Endothelial cell of umbilical vein (primary cell): ENCODE measurements at regions not wholly inside any gene's neighbourhood (a gene's known extent, or its start where the extent isn't known, plus 50 kb on each side); places are given as distances from the start of the nearest gene placed in this dataset.

Source experiments
- BruUV-seq: library from RNA; stranded (reverse); fragments of 400-500 nt; replicated peaks from 2 replicates; lab custom pipeline; 2021; lab: Mats Ljungman, UMichigan
- CTCF ChIA-PET: fragments of 300-600, 350-600 bp; sonication (Branson Sonifier 250); formaldehyde crosslinking; loops from one replicate; lab custom pipeline; 2021; ENCODE audit warnings: antibody characterized with exemption, inconsistent platforms; lab: Charles Lee
- POLR2A ChIA-PET: fragments of 300-600, 350-600 bp; sonication (Branson Sonifier 250); formaldehyde crosslinking; loops from one replicate; lab custom pipeline; 2021; ENCODE audit warnings: antibody characterized with exemption, inconsistent platforms; lab: Charles Lee
- DNase-seq: peaks from one replicate; pipeline ENCODE4 v3.0.0-alpha.2; 2011; ENCODE audit warnings: low read depth, low spot score
- FAIRE-seq: peaks from 2 replicates; lab custom pipeline; 2011; peaks lifted over from hg19 to GRCh38; lab: Jason Lieb, UNC
- H2AFZ ChIP-seq: 2 replicates; pipeline ENCODE4 v1.6.0; 2012; ENCODE audit warnings: low read depth, low read length, control low read depth, inconsistent platforms
- H3K27ac ChIP-seq: 2 replicates; pipeline ENCODE4 v1.5.1; 2011; ENCODE audit warnings: low read depth, mild to moderate bottlenecking, control low read depth, low read length, moderate library complexity; ENCODE audit not compliant: insufficient read depth
- H3K27me3 ChIP-seq, 2 experiments: 2 replicates each; pipeline versions ENCODE4 v1.6.0 to v1.6.1; 2011; ENCODE audit warnings: low read length in 2 of 2, mixed read lengths in 1 of 2; ENCODE audit not compliant: control insufficient read depth in 2 of 2, insufficient read depth in 2 of 2
- H3K36me3 ChIP-seq, 2 experiments: 2 replicates in 1 of 2; 3 replicates in 1 of 2; pipeline ENCODE4 v1.5.1; 2011; ENCODE audit warnings: low read length in 2 of 2, mild to moderate bottlenecking in 1 of 2, moderate library complexity in 1 of 2; ENCODE audit not compliant: control insufficient read depth in 2 of 2, insufficient read depth in 2 of 2; ENCODE audit errors: extremely low read depth in 1 of 2
- H3K4me1 ChIP-seq: 3 replicates; pipeline ENCODE4 v1.5.1; 2011; ENCODE audit warnings: mild to moderate bottlenecking, low read length; ENCODE audit not compliant: control insufficient read depth, insufficient read depth; ENCODE audit errors: extremely low read depth
- H3K4me2 ChIP-seq: 2 replicates; pipeline ENCODE4 v1.6.1; 2011; ENCODE audit warnings: low read length, control low read depth, mixed read lengths; ENCODE audit not compliant: insufficient read depth
- H3K4me3 ChIP-seq, 3 experiments: fragments of 200-600 bp in 1 of 3; sonication (generic), shearing (Covaris generic) in 1 of 3; replicated peaks in 1 of 3; 2 replicates each; pipeline ENCODE4 v1.5.1; 2011 to 2016; ENCODE audit warnings: control low read depth in 3 of 3, low read length in 3 of 3, mild to moderate bottlenecking in 2 of 3, inconsistent platforms in 1 of 3, low read depth in 1 of 3, moderate library complexity in 1 of 3; ENCODE audit not compliant: insufficient read depth in 1 of 3
- H3K79me2 ChIP-seq: 2 replicates; pipeline ENCODE4 v1.6.0; 2012; ENCODE audit warnings: low read length, inconsistent platforms; ENCODE audit not compliant: control insufficient read depth, insufficient read depth
- H3K9ac ChIP-seq: replicated peaks from 2 replicates; pipeline ENCODE3; 2011; ENCODE audit warnings: low read length, control low read depth; ENCODE audit not compliant: insufficient read depth; ENCODE audit errors: extremely low read depth
- H3K9me1 ChIP-seq: replicated peaks from 3 replicates; pipeline ENCODE4 v1.6.0; 2011; ENCODE audit warnings: mild to moderate bottlenecking, low read length; ENCODE audit not compliant: control insufficient read depth, insufficient read depth; ENCODE audit errors: extremely low read depth
- H3K9me3 ChIP-seq: replicated peaks from 2 replicates; pipeline ENCODE4 v1.5.1; 2012; ENCODE audit warnings: low read length, inconsistent platforms; ENCODE audit not compliant: control insufficient read depth, insufficient read depth
- H4K20me1 ChIP-seq: replicated peaks from 2 replicates; pipeline ENCODE3; 2011; ENCODE audit warnings: mild to moderate bottlenecking, low read length; ENCODE audit not compliant: control insufficient read depth, insufficient read depth; ENCODE audit errors: extremely low read depth
- EZH2 ChIP-seq: IDR thresholded peaks from 2 replicates; pipeline ENCODE4 v1.6.1; 2012; ENCODE audit warnings: borderline replicate concordance, low read depth, mild to moderate bottlenecking, moderate library complexity, low read length, inconsistent platforms; ENCODE audit not compliant: severe bottlenecking
- FOS ChIP-seq: IDR thresholded peaks from 2 replicates; pipeline ENCODE4 v1.6.1; 2011; ENCODE audit warnings: mild to moderate bottlenecking, low read length, moderate library complexity, borderline replicate concordance; ENCODE audit not compliant: insufficient read depth
- JUN ChIP-seq: IDR thresholded peaks from 2 replicates; pipeline ENCODE4 v1.6.1; 2011; ENCODE audit warnings: borderline replicate concordance, low read depth; ENCODE audit not compliant: insufficient read length, insufficient read depth
- MYC ChIP-seq: IDR thresholded peaks from one replicate; pipeline ENCODE4 v1.6.1; 2011; ENCODE audit warnings: mild to moderate bottlenecking, low read depth, low read length
- POLR2A ChIP-seq: IDR thresholded peaks from 2 replicates; pipeline ENCODE4 v1.6.1; 2012; ENCODE audit warnings: low read depth, mild to moderate bottlenecking, control low read depth, low read length
- POLR2AphosphoS5 ChIP-seq: IDR thresholded peaks from 2 replicates; pipeline ENCODE4 v1.6.1; 2012; ENCODE audit warnings: low read depth, mild to moderate bottlenecking, control low read depth, low read length, moderate library complexity; ENCODE audit not compliant: insufficient read depth
- dilution Hi-C: fragments of 300-500 bp; cut with MboI; formaldehyde crosslinking; loops from one replicate; pipeline ENCODE4 v1.15.0; 2019; ENCODE audit warnings: low sequenced_read_pairs; ENCODE audit not compliant: extremely low pct_ligation_motif_present
- intact Hi-C: fragments of 100-400 bp; cut with micrococcal nuclease; formaldehyde crosslinking; loops from one replicate; pipeline ENCODE4 v1.10.0; 2022
- TF ChIP-seq, protein P1 (sequence below), 2 donors: IDR thresholded peaks; 1 replicate in 1 of 2; 2 replicates in 1 of 2; pipeline ENCODE4 v1.5.1; 2011; ENCODE audit warnings: low read length in 2 of 2, mild to moderate bottlenecking in 2 of 2, moderate library complexity in 2 of 2, control low read depth in 1 of 2, inconsistent platforms in 1 of 2, low read depth in 1 of 2; ENCODE audit not compliant: insufficient read depth in 1 of 2; ENCODE audit errors: extremely low read depth in 1 of 2
- TF ChIP-seq, protein P2 (sequence below): IDR thresholded peaks from 2 replicates; pipeline ENCODE4 v1.6.1; 2011; ENCODE audit not compliant: insufficient read depth, insufficient read length

DNA sequence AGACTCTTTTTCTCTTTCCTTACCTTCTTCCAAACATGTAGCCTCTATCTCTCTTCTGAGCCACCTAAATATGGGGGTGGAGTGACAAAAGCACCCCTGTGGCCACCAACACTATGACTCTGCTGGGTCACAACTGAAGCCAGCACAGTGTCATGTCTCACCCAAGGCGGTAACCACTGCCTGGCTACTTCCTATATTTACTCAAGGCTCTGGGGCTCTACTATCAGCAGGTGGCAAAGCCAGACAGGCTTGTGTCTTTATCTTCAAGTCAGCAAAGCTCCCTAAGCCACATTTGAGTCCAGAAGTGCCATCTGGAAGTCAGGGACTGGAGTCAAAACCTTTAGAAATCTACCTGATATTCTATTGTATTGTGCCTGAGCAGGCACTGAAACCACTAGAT lies 1515.2 kb downstream of the PLA2G4A start:
- ChIA-PET CTCF (no interaction called here), POLR2A (no interaction called here)
- FAIRE-seq (no peak), DNase-seq (no peak)
- Histone ChIP-seq H3K9me1 (no peaks in the 10 kb centered on the region), H4K20me1 (no peaks in the 10 kb centered on the region), H3K36me3 (no peaks in the 10 kb centered on the region), H3K27me3 (no peaks in the 10 kb centered on the region), H3K4me2 (no peak overlapping the region), H2AFZ (no peak overlapping the region), H3K4me3 (no peak overlapping the region), H3K4me1 (no peaks in the 10 kb centered on the region), H3K79me2 (no peaks in the 10 kb centered on the region), H3K9ac (no peak overlapping the region), H3K9me3 (no peaks in the 10 kb centered on the region), H3K27ac (no peak overlapping the region)
- intact Hi-C loops (no loop called here), dilution Hi-C loops (no loop called here)
- BruUV-seq = no TSS peak
- TF ChIP-seq, protein P1, sequence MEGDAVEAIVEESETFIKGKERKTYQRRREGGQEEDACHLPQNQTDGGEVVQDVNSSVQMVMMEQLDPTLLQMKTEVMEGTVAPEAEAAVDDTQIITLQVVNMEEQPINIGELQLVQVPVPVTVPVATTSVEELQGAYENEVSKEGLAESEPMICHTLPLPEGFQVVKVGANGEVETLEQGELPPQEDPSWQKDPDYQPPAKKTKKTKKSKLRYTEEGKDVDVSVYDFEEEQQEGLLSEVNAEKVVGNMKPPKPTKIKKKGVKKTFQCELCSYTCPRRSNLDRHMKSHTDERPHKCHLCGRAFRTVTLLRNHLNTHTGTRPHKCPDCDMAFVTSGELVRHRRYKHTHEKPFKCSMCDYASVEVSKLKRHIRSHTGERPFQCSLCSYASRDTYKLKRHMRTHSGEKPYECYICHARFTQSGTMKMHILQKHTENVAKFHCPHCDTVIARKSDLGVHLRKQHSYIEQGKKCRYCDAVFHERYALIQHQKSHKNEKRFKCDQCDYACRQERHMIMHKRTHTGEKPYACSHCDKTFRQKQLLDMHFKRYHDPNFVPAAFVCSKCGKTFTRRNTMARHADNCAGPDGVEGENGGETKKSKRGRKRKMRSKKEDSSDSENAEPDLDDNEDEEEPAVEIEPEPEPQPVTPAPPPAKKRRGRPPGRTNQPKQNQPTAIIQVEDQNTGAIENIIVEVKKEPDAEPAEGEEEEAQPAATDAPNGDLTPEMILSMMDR (IDR thresholded peaks at IDR 0.05; ENCODE audit: extremely low read depth in 1 of 2, insufficient read depth in 1 of 2, low read depth in 1 of 2, low read length in 2 of 2) = no peak
- TF ChIP-seq EZH2 (no peak), FOS (no peak), POLR2A (no peak)
- TF ChIP-seq, protein P2, sequence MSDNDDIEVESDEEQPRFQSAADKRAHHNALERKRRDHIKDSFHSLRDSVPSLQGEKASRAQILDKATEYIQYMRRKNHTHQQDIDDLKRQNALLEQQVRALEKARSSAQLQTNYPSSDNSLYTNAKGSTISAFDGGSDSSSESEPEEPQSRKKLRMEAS = no peak

DNA sequence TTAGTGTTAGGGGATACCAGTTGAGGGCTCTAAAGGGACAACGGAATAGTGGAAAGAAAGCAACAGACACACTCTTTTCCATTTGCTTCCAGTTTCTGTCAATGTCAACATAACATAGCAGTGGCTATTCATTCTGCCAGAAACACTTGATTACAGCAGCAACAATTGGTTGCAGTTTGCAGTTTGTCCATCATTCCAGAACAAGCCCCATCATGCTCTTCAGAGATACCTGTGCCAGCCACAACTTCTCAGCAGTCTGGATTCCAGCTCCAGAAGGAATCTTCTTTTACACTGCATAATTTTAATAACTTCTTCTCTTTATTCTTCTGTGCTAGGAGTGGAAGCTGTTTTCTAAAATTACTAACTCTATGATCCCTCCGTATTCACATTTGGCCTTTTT lies 1521.4 kb downstream of the PLA2G4A start:
- Histone ChIP-seq H3K27ac (no peak overlapping the region), H3K4me3 (no peak overlapping the region), H4K20me1 (no peaks in the 10 kb centered on the region), H3K4me1 (no peaks in the 10 kb centered on the region), H3K9me1 (no peaks in the 10 kb centered on the region), H3K27me3 (no peaks in the 10 kb centered on the region), H3K79me2 (no peaks in the 10 kb centered on the region), H3K9me3 (no peaks in the 10 kb centered on the region), H2AFZ (no peak overlapping the region), H3K36me3 (no peaks in the 10 kb centered on the region), H3K4me2 (no peak overlapping the region), H3K9ac (no peak overlapping the region)
- TF ChIP-seq FOS (no peak), JUN (no peak), MYC (no peak), POLR2AphosphoS5 (no peak), POLR2A (no peak), EZH2 (no peak)
- TF ChIP-seq, protein P2 = no peak
- TF ChIP-seq, protein P1 (IDR thresholded peaks at IDR 0.05; ENCODE audit: extremely low read depth in 1 of 2, insufficient read depth in 1 of 2, low read depth in 1 of 2, low read length in 2 of 2) = no peak
- no peak for FAIRE-seq
- ChIA-PET CTCF (no interaction called here), POLR2A (no interaction called here)
- no TSS peak for BruUV-seq
- dilution Hi-C loops = no loop called here
- intact Hi-C loops = no loop called here
- DNase-seq = no peak
